Left ventricle myocardium inferior (tissue), 1 donor: ENCODE measurements at regions not wholly inside any gene's neighbourhood (a gene's known extent, or its start where the extent isn't known, plus 50 kb on each side); places are given as distances from the start of the nearest gene placed in this dataset.
A peak's percentile ranks its signal among the peaks of the same experiment; 100 is the strongest.

Experiments
- DNase-seq: peaks from one replicate; pipeline ENCODE4 v3.0.0-alpha.2; 2020
- H3K27ac ChIP-seq: fragments of 200-600 bp; replicated peaks from 2 replicates; pipeline ENCODE4 v1.8.0; 2021
- H3K27me3 ChIP-seq: fragments of 200-600 bp; 2 replicates; pipeline ENCODE4 v1.8.0; 2021; ENCODE audit warnings: low read depth
- H3K36me3 ChIP-seq: fragments of 200-600 bp; 2 replicates; pipeline ENCODE4 v1.8.0; 2021
- H3K4me1 ChIP-seq: fragments of 200-600 bp; 2 replicates; pipeline ENCODE4 v1.8.0; 2021
- H3K4me3 ChIP-seq: fragments of 200-600 bp; 2 replicates; pipeline ENCODE4 v1.8.0; 2021; ENCODE audit warnings: mild to moderate bottlenecking, moderate library complexity
- H3K9me3 ChIP-seq: fragments of 200-600 bp; replicated peaks from 2 replicates; pipeline ENCODE4 v1.8.0; 2021
- intact Hi-C: fragments of 100-400 bp; cut with micrococcal nuclease; formaldehyde crosslinking; loops from one replicate; pipeline ENCODE4 v1.11.0; 2022
- TF ChIP-seq, protein P1 (sequence below): fragments of 200-600 bp; IDR thresholded peaks from 2 replicates; pipeline ENCODE4 v1.8.0; 2021; ENCODE audit warnings: antibody characterized with exemption, mild to moderate bottlenecking, borderline replicate concordance
- donor health status: DM: no; HTN: yes; CAD: no; lungs with severe emphysema.

DNA sequence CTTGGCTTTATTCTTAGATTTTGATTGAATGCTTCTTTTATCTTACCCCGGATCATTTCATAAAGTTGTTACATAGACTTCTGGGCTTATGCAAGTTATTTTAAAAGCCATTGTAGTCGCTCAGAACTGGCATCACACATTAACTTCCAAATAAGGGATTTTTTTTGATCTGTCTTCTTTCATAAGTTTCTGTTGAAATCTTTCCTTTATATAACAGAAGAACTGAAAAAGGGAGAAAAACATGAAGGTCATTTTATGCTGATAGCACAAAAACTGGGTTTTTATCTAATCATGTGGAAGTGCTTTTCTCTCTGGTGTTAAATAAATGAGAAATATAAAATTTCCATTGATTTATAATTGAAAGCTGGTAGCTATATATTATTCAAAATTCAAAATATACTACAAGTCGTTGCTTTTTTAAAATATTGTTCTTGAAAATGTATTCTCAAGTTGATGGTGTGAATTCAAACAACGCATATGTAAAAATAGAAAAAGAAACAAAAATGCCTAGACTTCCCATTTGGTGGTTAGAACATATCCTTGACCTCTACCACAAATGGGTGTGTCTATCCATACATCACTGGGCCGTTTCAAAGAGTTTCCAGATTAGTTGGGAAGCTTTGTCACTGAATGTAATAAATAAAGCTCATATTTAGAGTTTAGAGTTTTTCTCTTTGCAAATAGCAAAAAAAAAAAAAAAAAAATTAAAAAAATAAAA, 258.3 kb upstream of the ZPLD1 start:
- H3K36me3 ChIP-seq: no peaks in the 10 kb centered on the region
- peaks cover 32% of the 10 kb centered on the region for H3K4me1 ChIP-seq
- no peaks in the 10 kb centered on the region for H3K9me3 ChIP-seq
- TF ChIP-seq, protein P1, sequence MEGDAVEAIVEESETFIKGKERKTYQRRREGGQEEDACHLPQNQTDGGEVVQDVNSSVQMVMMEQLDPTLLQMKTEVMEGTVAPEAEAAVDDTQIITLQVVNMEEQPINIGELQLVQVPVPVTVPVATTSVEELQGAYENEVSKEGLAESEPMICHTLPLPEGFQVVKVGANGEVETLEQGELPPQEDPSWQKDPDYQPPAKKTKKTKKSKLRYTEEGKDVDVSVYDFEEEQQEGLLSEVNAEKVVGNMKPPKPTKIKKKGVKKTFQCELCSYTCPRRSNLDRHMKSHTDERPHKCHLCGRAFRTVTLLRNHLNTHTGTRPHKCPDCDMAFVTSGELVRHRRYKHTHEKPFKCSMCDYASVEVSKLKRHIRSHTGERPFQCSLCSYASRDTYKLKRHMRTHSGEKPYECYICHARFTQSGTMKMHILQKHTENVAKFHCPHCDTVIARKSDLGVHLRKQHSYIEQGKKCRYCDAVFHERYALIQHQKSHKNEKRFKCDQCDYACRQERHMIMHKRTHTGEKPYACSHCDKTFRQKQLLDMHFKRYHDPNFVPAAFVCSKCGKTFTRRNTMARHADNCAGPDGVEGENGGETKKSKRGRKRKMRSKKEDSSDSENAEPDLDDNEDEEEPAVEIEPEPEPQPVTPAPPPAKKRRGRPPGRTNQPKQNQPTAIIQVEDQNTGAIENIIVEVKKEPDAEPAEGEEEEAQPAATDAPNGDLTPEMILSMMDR: no peak
- no peak overlapping the region for H3K27ac ChIP-seq
- no peaks in the 10 kb centered on the region for H3K27me3 ChIP-seq
- intact Hi-C loops: no loop called here
- H3K4me3 ChIP-seq: no peak overlapping the region
- DNase-seq: no peak

DNA sequence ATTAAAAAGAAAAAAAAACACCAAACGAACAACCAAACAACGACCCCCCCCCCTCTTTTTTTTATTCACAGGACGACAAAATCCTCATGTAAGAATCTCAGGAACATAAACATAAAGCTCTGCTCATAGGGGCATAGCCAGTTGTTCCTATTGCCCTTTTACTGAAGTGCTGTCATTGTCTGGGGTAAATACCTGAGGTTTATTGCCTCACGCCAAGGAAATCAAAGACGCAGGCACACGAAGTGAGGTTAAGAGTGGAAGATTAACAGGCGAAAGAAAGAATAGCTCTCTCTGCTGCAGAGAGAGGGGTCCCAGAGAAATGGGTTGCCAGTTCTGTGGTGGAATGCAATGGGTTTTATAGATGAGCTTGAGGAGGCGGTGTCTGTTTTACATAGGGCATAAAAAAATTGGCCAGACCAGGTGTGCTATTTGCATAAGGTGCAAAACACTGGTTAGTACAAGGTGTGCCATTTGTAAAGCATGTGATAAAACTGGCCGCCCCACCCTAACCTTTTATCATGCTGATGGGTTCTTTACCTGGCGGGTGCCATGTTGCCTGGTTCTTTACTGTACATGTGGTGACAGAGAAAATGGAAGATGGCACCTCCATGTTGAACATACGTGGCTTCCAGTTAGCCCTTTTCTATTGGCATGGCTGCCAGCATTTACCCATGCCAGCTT, 257.6 kb upstream of the ZPLD1 start:
- Histone ChIP-seq H3K4me1 (peaks cover 39% of the 10 kb centered on the region), H3K27me3 (no peaks in the 10 kb centered on the region), H3K9me3 (no peaks in the 10 kb centered on the region), H3K27ac (no peak overlapping the region), H3K4me3 (no peak overlapping the region), H3K36me3 (no peaks in the 10 kb centered on the region)
- intact Hi-C loops: no loop called here
- TF ChIP-seq, protein P1: no peak
- DNase-seq: no peak

DNA sequence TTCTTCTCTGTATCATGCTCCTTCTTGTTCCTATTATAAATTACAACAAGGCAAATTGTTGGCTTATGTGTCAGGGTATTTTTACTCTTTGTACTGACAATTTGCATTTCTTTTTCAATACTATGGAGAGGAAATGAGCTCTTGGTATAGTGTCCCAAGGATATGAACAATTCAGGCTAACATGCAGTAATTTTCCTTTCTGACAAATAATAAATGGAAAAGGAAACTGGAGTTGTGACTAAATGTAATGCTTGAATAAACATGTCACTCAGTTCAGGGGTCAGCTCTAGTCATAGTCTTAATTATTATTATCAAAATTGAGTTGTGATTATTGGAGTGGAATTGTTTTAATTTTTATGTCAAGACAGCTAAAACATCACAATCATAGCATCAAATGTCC, 256.0 kb upstream of the ZPLD1 start:
- no peak for DNase-seq
- H3K9me3 ChIP-seq: no peaks in the 10 kb centered on the region
- H3K36me3 ChIP-seq: no peaks in the 10 kb centered on the region
- H3K4me3 ChIP-seq: no peak overlapping the region
- no peaks in the 10 kb centered on the region for H3K27me3 ChIP-seq
- intact Hi-C loops: no loop called here
- H3K27ac ChIP-seq: peak overlapping the region; percentile 81
- peaks cover 48% of the 10 kb centered on the region for H3K4me1 ChIP-seq
- TF ChIP-seq, protein P1: no peak

DNA sequence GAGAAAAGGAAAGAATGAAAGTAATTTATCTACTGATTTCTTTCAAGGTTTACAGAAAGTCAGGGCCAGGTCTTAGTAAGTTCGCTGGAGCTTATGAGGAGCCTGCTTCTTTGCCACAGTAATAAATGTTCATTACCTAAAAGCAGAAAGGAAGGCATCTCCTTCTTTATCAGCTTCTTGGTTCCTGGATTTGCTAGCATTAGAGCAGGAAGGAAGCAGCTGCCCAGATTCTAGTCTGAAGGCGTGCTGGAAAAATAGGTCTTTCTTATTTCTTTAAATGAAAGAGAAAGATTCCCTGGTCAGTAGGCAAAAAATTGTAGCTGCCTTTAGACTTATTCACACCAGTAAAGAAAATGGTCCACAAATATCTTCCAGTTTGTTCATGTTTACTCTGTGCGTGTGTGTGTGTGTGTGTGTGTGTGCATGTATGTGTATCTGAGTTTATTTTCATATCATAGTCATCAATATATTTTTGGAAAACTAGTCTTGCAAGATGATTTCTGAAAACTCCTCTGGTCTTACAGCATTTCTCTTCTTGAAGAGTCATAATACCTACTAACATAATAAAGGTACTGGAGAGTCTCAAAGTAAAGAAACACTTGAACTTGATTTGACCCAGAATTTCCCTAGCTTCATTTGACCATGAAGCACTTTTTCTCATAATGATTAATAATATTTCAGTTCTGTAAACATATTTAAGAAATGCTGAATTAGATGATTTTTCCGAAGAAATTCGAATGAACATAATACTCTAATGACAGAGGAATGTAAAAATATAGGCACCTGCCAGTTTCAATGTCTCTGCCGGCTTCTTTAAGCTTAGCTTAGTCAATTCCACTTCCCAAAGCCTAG, 255.3 kb upstream of the ZPLD1 start:
- Histone ChIP-seq H3K4me3 (peak overlapping the region; percentile 37), H3K36me3 (no peaks in the 10 kb centered on the region), H3K27ac (peak overlapping the region; percentile 81), H3K27me3 (no peaks in the 10 kb centered on the region), H3K4me1 (peaks cover 48% of the 10 kb centered on the region), H3K9me3 (no peaks in the 10 kb centered on the region)
- no peak for DNase-seq
- TF ChIP-seq, protein P1: no peak
- intact Hi-C loops: no loop called here

DNA sequence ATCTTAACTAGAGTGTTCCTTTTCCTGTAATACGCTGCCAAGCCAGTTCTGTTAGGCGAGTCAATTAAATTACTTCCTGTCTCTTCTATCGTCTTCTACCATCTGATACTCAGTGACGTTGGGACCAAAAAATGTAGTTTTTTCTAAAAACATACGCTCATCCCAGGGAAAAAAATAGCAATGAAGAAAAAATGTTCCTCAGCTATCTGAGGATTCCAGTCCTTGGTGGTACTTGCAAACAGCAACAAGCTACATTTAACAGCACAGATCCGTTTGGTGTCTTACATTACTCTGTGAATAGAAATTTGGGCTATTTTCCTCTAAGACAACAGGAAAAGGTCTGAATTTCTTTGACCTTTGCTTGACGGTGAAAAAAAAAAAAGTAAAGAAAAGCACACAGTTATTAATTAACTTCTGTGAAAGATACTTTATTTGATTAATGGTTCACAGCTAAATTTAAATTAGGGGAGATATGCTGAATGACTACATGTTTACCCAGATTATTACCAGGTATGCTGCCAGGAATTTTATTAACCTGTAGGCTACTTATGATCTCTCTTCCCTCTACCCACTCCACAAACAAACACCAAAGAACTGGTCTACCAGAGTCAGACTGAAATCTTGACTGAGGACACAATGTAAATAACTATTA, 254.4 kb upstream of the ZPLD1 start:
- no peak for DNase-seq
- Histone ChIP-seq H3K4me1 (peaks cover 48% of the 10 kb centered on the region), H3K36me3 (no peaks in the 10 kb centered on the region), H3K27ac (peak overlapping the region; percentile 81), H3K9me3 (no peaks in the 10 kb centered on the region), H3K4me3 (peak overlapping the region; percentile 37), H3K27me3 (no peaks in the 10 kb centered on the region)
- TF ChIP-seq, protein P1: no peak
- intact Hi-C loops: no loop called here
